ENCODE measurements at regions not wholly inside any gene's neighbourhood (a gene's known extent, or its start where the extent isn't known, plus 50 kb on each side); places are given as distances from the start of the nearest gene placed in this dataset.

GRCh38 chr2:215621381-215621780, 185.5 kb upstream of the FN1 start:
- TF ChIP-seq CTCF (IDR thresholded peaks at IDR 0.05) (no peak), POLR2A (IDR thresholded peaks at IDR 0.05) (no peak)
